C1 segment of cervical spinal cord (tissue), 14 donors: ENCODE measurements at regions not wholly inside any gene's neighbourhood (a gene's known extent, or its start where the extent isn't known, plus 50 kb on each side); places are given as distances from the start of the nearest gene placed in this dataset.
A peak's percentile ranks its signal among the peaks of the same experiment; 100 is the strongest.

ENCODE experiments used
- DNase-seq, 14 donors: peaks; one replicate each; lab custom pipeline; 2025; lab: John Stamatoyannopoulos, UW

GRCh38 chr4:1512738-1513660 lies 106.8 kb upstream of the NKX1-1 start:
- no peak for DNase-seq

- DNase-seq, result no peak
Observed at GRCh38 chr4:1512051-1512737, 106.0 kb upstream of the NKX1-1 start.

DNA sequence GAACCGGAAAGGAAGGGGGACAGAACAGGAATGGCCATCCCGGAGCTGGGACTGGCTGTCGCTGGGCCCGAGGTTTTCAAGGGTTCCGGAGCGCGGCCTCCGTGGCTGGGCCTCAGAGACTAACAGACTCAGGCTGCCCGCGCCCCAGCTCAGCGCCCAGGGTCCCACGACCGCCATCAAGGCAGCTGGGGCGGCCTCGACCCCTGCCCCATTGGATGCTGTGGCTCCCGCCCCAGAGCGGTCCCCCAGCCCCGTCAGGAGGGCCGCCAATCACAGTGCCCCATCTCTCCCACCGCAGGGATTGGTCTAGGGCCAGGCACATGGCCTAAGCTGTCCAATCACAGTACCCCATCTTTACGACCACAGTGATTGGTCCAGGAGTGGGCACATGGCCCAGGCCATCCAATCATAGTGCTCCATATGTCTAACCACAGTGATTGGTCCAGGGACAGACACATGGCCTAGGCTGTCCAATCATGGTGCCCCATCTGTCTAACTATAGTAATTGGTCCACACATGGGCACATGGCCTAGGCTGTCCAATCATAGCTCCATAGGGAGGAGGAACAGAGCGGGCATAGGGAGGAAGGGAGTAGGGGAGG lies 105.3 kb upstream of the NKX1-1 start:
- DNase-seq, result peak in 2 of 14 donors; percentile 1 to 65

DNA sequence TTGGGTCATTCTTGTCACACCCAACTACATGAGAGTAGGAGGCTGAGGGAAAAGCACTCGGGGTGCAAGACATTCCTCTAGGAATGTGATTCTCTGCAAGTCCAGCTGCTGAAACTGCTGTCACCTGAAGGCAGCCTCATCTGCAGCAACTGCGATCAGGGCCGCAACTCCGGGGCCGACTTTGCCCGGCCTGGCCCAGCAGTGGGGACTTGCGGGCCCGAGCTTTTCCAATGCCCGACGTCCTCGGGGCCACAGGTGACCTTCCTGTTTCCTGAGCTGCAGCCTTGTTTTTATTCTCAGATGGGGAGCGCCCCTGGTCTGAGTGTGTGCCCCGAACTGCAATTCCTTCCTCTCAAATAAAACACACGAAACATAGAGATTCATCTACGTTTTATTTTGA lies 104.7 kb upstream of the NKX1-1 start:
- DNase-seq, result no peak

DNA sequence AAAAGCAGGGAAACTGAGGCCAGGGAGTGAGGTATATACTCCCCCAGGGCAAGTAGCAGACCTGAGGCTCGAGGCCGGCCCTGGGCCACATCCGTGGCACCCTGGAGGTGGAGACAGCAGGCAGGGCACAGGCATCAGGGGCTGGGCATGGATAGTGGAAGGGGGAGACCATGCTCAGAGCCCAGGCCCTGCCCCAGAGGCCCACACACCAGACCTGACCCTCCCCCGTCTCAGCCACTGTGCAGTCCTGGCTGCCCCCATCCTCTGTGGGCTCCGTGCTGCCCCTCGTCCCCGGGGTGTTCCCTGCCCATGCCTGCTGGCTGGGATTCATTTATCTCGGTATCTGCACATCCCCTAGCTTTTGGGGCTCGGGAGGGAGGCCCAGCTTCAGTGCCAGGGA lies 103.1 kb upstream of the NKX1-1 start:
- DNase-seq, result no peak

GRCh38 chr4:1508161-1509160 lies 102.2 kb upstream of the NKX1-1 start:
- no peak for DNase-seq

- no peak for DNase-seq
Observed at GRCh38 chr4:1506956-1507721, 100.9 kb upstream of the NKX1-1 start.

GRCh38 chr4:1505511-1506460 lies 99.5 kb upstream of the NKX1-1 start:
- no peak for DNase-seq

DNA sequence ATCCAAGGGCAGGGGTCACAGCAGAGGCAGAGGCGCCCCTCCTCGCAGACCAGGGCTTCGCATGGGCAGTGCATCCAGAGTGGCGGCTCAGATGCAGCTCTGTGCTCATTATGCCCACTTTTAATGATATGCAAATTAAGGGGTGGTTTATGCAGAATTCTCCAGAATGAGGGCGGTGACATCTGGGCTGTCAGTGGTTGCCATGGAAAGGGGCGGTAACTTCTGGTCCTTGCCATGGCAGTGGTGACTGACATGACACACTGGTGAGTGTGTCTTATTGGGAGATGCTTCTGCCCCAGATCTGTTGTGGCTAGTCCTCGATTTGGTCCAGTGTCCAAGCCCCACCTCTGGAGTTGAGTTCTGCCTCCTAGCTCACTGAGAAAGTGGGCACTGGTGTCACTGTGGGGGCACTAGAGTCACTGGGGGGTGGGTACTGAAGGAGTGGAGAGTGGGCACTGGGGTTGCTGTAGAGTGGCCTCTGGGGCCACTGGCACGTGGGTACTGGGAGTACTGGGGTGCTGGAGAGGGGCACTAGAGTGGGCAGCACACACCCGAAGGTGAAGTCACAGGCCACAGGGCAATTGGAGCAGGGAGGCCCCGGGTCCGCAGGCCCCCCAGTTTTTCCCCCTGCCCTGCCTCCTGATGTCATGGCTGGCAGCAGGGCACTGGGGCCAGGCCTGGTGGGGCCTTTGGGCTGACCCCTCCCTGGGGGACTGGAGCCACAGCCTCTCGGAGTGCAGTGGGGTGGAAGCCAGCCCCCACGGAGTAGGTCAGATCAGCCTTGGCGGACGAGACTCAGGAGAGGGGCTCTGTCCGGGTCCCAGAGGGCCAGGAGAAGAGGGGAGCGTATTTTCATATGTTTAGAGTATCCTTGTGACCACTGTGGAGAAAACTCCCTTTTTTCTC lies 98.6 kb upstream of the NKX1-1 start:
- DNase-seq, result no peak

- DNase-seq, result no peak
Observed at GRCh38 chr4:1503583-1504471, 97.6 kb upstream of the NKX1-1 start.

GRCh38 chr4:1502976-1503375 lies 96.7 kb upstream of the NKX1-1 start:
- no peak for DNase-seq

DNA sequence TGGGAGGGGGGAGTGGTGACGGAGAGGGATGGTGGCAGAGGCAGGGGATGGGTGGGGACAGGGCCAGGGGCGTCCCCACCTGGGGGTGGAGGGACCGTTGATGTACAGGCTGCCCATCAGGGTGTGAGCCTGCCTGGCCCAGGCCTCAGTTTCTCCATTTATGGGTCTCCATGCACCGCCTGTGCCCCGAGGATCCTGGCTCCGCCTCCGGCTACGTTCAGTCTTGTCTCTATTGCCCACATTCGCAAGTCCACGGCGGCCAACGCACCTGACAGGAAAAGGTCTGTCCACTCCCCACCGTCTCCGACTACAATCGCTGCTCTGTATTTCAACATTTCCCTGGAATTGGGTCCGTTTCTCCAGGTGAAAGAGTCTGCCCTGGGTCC lies 96.3 kb upstream of the NKX1-1 start:
- DNase-seq, result no peak

DNA sequence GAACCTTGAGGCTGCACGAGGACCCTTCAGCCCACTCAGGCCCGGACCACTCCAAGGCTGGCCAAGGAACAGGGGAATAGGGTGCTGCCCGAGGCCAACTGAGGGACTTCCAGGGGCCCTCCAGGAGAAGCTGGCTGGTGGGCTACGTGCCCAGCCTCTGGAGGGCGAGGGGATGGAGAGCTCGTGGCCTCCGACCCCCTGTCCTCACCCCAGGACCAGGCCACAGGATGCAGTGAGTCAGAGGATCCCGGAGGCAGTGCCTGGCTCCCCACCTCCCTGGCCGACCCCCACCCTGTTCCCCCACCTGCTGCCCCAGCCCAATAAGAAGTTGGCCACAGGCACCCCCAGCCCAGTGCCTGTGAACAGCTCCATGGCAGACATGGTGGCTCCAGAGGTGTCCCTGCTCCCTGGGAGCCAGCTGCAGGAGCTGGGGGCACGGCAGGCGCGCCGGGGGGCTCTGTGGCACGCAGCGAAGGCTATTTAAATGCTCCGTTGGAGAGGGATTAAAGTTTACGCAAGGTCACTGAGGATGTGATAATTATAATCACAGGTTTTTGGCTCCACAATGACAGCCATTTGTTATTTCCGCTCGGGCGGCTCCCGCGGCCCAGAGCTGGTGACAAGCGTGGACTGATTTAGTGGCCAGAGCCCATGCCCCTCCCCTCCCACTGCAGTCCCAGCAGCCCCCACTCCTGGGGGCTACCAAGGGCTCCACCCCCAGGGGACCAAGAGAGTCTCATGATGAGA lies 95.7 kb upstream of the NKX1-1 start:
- no peak for DNase-seq

GRCh38 chr4:1500966-1501753 lies 94.9 kb upstream of the NKX1-1 start:
- DNase-seq, result no peak

DNA sequence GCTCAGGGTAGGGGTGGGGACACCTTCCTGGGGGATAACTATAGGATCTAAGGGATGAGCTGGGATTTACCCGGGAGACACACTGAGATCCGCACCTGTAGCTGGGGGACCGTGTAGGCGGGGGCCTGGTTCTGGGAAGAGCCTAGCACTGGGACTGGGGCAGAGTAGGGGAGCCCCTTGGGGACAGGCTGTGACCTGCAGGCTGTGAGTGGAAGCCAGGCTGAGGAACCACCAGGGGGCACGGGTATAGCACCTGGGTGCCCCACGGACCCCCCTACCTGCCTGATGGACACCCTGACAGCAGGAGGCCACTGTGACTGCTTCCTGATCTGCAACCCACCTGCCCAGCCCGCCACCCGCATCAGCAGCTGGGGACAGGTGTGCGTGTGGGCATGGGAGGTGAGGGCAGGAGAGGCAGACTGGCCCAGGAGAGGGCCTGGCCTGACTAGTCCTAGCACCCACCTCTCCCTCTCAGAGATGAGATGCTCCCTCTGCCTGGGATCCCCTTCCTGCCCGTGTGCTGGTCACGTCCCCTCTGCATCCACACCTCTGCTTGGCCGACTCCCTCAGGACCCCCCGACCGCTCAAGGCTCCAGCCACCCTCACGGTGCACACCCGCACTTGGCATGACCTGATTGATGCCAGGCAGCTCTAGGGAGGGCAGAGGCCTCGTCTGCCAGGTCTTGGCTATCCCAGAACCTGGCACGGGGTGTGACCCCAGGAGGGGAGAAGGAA lies 94.2 kb upstream of the NKX1-1 start:
- no peak for DNase-seq
